ENCODE measurements at regions not wholly inside any gene's neighbourhood (a gene's known extent, or its start where the extent isn't known, plus 50 kb on each side); places are given as distances from the start of the nearest gene placed in this dataset.

- TF ChIP-seq CTCF (IDR thresholded peaks at IDR 0.05) (no peak), POLR2AphosphoS5 (IDR thresholded peaks at IDR 0.05) (no peak), EP300 (IDR thresholded peaks at IDR 0.05) (no peak), POLR2A (IDR thresholded peaks at IDR 0.05) (no peak)
Measured at GRCh38 chr10:35972275-35972674, 330.2 kb upstream of the FZD8 start.

All from upper lobe of left lung (tissue), 4 donors.